HG03432 (cell line): ENCODE measurements at regions not wholly inside any gene's neighbourhood (a gene's known extent, or its start where the extent isn't known, plus 50 kb on each side); places are given as distances from the start of the nearest gene placed in this dataset.
A peak's percentile ranks its signal among the peaks of the same experiment; 100 is the strongest.

Experiments
- ATAC-seq: cut with Tn5 transposase; IDR thresholded peaks from one replicate; pipeline ENCODE4 v1.9.1; 2021; ENCODE audit warnings: mild to moderate bottlenecking, moderate library complexity; ENCODE audit not compliant: unreplicated experiment

DNA sequence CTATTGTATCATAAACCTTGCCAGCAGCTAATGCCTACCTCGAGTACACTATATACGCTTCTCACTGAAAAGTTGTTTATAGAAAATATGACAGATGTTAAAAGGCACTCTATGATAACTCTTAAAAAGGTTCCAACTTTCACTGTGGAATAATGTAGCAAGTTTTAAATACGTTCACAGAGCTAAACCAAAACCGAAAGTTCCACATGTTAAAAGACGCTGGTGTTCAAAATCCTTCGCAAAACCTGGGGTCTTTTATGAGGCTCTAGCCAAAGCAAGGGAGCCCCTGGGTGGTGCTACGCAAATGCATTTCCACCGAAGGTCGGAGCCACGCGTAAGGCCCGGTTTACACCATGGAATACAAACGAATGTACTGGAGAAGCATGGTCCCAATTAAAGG lies 103.7 kb upstream of the TENM3 start:
- ATAC-seq, result no peak

DNA sequence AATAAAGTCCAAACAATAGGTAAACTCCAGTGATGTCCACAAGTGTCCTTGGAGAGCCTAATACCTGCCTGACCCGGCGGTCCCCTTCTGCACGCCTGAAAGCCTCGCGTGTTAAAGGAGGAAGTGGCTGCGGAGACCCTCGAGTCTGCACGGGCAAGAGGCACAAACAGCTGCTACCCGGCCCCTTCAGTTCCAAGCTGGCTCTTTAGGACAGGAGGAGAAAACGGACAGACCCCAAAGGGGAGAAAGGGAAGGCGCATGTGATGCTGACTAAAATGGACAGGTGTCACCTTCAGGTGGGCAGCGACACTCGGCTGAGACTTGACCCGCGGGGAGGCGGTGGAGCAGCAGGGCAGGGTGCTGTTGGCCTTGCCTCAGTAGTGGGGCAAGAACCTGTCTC lies 102.7 kb upstream of the TENM3 start:
- ATAC-seq, result no peak

DNA sequence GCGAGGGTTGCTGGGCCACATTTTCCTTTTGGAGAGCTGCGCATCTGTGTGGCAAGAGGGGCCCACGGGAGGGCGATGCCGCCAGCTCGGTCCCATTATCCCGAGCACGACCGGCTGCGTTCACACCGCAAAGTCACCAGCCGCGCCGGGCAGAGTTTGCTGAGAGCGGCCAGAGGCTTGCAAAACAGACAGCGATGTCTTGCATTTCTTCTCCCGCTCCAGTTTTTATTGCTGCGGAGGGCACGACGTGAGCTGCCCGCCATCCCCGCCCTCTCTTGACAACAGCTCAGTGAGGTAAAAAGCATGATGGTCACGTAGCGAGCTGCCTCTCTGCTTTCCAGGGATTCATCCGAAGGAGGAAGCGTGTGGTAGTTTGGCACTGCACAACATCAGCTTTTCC lies 102.1 kb upstream of the TENM3 start:
- no peak for ATAC-seq

DNA sequence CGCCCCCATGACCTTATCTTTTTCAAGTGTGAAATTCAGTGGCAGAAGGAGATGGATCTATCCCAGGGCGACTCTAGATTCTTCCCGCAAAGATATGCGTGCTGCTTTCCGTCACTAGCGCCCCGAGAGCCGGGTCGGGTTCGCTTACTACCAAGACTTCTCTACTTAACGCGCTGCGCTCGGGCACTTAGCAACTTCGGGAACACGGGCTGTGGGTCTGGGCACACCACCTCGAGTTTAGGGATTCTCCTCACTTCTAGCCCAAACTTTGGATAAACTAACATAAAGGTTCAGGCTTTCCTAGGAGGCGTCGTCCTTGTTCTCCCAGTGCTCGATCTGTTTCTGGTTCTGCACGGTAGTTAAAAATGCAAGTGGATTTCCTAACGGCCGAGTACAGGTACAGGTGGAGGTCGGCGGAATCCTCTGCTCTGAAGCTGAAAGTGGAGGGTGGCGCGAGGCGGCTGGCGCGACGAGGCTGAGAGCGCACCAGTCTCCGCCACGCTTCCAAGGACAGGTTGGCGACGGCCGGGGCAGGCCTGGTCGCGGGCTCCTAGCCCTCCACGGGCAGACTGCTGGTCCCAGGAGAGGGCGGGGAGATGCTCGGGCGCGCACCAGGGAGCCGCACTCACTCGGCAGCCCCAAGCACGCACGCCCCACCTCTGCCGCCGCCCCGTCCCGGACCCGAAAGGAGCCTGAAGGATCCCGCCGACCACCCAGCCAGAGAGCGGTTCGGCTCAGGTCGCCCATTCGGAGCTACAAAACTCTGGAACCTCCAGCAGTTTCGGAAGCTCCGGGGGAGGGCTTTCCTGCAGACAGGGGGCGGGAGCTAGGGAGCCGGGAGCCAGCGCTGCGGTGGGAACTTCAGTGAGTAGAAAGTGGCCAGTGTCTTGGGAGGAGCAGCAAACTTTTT lies 100.8 kb upstream of the TENM3 start:
- ATAC-seq, result no peak

DNA sequence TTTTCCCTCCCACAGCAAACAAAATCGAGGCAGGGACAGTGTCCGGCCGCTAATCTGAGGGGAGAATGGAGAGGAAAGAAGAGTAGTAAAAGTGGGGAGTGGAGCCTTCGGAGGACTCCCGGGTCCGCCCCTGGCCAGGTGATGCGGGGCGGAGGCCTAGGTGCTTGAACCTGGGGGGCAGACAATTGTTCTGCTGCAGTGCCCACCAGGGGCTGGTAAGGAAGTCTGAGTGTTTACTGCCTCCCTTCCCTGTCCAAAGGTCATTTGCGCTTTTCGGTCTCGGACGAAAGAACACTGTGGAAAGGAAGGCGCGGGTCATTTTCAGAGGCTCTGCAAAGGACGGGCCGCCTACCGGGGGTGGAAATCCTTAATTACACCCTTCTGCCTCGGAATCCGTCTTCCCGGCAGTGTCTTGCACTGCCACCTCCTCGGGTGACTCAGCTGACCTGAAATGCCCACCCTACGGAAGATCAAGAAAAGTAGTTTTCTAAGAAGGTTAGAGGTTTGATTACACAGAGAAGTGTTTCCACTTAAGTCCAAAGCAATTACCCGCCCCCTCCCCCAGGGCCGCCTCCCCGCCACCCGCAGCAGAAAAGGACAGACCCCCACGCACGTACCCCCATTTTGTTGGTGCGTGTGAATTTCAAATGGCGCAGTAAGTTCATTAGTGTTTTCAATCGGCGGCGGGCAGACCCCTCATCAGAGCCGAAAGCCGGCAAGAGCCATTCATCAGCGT lies 99.9 kb upstream of the TENM3 start:
- ATAC-seq, result no peak

DNA sequence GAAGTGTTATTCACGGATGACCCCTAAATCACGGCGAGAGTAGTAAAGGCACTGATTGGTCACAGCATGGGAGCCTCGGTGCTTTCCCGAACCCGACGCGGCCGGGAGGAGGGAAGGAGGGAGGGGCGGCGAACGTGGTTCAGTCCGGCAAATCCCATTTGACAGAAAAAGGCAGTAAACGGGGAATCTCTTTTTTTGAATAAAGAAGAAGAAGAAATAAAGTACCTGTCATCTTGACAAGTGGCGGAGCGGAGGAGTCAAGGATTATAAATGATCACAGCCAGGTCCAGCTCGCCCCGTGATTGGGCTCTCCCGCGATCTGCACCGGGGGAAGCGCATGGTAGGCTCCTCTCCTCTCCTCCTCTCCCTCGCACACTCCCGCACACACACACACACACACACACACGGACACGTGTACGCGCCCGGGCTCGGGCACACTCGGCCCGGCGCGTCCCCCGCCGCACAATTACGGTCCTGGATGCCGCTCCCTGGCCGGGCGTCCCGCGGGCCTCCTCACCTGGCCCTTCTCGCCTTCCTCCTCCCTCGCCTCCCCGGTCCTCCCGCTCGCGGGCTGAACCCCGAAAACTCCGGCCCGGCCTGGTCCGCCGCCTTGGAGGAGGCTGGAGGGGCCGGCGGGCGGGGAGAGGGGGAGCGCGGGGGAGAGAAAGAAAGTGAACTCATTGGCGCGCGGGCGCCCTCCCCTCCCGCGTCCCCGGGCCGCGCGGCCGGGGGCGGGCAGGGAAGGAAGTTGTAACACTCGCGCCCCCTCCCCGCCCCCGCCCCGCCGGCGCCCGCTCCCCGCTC lies 99.2 kb upstream of the TENM3 start:
- ATAC-seq, result peak; percentile 38

DNA sequence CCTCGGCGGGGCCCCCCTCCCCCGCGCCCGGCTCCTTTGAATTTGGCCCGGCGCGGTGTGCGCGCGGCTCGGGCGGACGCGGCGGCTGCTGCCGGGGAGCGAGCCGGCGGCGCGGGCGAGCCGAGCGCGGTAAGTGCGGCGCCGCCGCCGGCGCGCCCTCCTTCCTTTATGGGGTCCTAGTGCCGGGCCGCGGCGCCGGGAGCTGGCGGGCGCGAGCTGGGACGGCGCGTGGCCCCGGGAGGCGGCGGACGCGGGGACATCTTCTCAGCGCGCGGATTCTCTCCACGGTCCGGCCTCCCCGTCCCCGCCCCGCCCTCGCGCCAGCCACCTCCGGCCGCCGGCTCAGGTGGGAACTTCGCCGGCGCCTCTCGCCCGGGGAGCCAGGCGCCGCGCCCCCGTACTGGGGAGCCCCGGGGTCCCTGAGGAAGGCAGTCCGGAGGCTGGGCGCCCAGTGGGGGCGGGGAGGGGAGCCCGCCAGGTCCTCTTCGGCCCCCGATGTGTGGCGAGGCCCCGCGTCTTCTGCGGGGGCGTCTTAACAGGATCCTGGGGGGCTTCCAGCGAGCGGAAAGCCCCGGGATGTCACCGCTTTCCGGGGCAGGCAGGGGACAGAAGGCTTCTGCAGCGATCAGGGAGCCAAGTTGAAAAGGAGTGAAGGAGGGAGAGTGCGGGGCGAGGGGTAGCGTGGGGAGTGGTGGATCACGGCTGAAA lies 98.4 kb upstream of the TENM3 start:
- peak; percentile 51 for ATAC-seq

DNA sequence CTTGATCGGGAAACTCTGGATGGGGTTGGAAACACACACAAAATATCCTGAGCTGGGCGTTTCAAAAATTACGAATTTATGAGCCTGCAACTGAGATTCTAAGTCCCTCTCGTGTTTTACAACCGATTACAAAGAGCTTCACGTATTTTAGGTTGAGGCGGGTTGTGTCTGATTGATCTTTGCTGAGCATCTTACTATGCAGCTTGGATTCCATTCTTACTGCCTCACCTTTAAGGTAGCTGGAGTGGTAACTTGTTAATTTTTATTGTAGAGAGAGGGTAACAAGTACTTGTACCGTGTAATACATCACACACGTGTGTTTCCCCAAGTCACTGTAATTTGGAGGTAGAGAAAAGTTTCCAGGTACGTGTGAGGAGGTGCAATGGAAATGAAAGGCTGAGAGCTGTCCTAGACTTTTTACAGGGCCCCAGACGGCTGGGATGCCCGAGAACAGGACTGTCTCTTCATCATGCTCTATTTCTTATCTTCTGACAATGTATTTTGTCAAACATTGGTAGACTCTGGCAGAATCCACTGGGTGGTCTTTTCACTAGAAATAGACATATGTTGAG lies 97.8 kb upstream of the TENM3 start:
- no peak for ATAC-seq

DNA sequence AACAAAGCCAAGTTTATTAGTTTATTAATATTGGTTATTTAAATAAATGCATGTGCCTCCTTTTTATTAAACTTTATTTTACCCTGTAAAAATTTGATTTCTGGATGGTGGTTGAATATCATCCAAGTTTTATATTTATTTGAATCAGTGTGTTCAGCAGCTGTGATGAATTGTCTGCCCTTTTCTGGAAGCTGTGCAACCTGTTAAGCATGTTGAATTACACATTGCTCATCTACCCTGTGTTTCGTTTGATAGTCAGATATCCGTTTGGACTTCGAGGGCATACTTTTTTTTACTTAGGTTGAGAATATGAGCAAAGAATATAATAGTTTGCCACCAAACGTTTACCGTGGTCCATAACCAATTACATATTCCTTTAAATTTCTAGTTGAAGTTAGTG lies 95.8 kb upstream of the TENM3 start:
- no peak for ATAC-seq

DNA sequence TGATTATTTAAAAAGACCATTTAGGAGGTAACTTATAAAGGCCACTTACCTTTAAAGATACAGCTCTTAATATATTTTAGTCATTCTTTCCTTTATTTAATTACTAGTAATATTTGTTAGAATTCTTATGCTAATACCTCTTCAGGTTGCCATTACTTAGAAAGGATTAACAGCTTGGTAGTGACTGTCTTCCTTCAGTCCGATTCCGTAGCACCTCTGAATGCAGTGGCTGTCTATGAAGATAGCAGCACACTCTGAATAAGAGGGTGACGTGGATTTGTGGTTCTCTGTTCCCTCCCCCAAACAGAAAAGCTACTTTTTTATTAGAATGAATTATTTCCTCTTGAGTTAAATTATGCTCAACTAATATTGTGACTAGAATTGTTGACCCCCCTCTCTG lies 92.6 kb upstream of the TENM3 start:
- ATAC-seq, result no peak

DNA sequence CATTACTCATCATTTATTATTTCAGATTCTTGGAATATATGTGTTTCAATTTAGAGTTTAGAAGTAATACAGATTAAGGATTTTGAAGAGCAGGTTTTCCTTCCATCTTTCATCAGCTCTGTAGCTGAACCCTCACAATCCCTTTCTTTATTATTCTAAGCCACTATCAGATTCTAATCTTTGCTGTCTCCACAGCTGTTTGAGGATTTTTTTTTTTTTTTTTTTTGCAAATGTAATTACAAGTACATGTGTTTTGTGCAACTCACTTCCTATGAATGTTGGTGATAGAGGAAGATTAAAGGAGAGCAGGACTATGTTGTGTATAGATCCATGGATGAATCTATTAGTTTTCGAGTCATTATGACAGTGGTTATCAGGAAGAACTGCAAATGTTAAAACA lies 87.4 kb upstream of the TENM3 start:
- ATAC-seq, result no peak

DNA sequence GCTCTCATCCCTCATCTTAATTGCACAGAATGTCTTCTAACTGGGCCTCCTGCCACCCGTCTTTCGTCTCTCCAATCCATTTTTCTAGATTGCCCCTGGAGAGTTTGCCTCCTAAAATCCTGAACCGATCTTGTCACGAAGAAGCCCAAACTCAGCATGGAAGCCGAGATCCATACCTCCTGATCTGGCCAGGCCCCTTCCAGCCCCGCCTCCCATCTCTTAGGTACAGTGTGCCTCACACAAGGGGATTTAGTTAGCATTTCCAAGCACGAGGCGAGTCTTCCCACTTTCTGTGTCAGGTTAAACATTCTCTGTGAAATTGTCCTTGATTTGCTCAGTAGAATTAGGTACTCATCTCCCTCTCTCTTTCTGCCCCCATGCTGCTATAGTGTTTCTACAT lies 80.0 kb upstream of the TENM3 start:
- no peak for ATAC-seq

DNA sequence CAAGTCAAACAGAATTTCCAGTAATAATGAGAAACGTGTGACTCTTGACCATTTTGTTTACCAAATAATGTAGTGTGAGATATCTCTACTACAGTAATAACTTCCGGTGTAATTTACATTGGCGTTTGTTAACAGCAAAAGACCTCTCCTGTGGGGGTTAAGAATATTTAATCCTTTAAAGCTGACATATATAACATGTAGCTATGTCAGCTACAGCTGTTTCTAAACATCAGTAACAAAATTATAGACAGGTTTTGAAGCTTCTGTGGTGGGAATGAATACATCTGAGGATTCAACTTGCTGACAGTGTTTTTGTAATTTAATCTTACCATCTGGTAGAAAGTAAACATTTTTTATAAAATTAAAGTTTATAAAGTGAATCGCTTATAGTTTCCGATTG lies 73.6 kb upstream of the TENM3 start:
- no peak for ATAC-seq

DNA sequence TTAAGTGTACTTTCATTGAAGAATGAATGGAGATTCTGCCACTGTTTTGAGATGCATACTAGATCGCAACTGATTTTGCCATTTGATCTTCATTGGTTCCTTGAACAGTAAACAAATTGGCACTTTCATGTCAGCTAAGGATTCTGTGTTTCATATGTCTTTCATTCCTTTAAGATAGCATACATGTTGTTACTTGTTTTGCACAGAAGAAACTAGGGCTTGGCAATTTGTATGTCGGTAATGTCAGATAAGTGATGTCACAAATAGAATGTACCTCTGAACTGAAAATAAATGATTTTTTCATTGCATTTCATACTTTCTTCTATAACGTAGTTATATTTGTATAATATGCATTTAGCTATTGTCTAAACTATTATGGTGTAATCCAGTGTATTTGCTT lies 73.2 kb upstream of the TENM3 start:
- ATAC-seq, result no peak

DNA sequence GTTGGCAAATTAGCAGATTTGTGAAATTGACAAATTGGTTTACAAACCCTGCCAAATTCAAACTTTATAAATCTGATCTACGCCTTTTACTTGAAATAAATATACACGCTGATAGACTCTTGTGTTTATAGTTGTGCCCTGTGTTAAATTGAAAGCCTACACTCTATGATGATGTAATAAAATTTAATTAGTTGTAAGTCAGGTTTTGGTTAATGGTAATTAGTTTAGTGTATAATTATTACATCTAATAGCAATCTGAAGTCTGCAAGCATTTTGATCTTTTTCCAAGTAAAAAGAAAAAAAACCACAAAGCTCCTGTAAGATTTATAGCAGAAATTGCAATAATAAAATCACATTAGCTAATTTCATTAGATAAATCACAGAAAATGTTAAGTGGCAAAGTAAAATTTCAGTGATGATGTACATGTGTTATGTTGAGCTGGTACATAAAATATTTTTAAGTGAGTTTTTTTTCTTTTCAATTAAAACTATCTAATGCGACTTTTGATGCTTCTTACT lies 72.7 kb upstream of the TENM3 start:
- no peak for ATAC-seq

DNA sequence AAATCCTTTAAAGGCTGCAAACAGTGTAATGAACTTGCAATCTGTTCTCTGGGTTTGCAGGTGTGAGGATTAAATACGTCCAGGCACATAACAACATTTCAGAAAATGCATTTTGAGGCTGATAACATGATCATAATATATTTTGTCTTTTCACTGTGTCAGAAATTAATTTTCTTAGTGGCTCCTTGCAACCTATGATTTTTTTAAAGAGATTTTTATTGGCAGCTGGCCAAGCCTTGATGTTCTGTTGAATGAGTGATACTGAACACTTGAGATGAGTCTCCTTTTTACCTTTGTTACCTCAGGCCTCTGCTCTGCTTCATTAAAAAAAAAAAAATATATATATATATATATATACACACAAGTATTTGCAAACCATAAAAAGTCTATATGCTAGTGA lies 68.2 kb upstream of the TENM3 start:
- no peak for ATAC-seq

DNA sequence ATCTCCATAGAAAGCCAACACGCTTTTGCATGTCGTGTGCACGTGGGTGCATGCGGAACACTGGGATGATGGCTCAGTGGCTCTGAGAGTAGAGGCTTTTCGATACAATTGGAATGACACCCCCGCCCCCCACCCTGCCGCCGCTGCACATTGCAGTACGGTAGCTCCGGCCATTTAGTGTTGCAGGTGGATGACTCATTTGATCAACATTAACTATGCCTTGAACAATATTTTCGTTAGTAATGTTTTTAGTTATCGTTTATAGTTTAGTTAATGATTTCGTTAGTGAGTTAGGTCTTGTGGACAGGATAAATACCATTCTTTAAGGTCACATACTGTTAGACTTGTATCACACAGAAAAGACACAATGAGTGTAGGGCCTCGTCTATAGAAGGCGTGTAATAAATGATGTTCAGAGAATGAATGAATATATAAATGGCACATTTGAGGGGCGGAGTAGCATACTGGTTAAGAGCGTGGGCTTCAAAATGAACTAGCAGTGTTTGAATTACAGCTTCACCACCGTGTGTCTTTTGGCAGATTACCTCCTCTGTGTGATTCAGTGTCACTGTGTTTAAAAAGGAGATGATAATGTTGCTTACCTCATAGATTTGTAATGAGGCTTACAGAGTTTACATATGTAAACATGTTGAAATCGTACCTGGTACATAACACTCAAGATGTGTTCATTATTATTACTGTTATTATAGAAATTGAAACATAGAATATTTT lies 67.2 kb upstream of the TENM3 start:
- ATAC-seq, result no peak

DNA sequence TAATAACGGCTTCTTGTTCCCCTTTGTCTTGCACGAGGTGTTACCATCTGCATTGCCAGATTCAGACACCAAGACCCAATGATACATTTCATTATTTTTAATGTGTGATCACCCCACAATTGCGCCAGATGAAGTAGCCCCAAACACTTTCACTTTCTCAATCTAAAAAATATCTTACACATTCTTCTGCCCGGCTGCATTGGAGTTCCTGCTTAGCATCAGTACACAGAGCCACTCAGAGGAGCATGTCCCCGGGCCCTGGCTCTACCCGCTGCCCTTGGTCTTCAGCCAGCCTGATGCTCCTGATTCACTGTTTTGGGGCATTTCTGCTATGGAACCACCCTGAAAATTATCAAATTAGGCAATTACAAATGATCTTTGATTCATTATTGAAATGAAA lies 66.0 kb upstream of the TENM3 start:
- ATAC-seq, result no peak

DNA sequence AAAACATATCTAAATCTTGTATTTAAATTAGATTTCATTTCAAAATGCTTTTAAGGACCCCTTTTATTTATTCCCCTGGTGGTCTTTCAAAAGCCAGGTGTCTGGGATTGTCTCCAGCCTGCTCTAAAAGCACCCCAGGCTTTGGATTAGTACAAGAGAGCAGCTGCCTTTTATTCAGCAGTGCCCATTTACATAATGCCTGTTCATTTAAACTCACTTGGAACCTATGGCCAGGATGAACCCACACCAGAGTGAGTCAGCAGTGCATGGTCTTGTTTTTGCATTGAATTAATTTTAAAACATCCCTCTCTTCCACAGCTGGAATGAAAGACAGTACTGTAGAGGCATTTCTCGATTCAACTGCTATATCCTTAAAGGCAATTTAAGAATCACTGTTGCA lies 64.1 kb upstream of the TENM3 start:
- ATAC-seq, result no peak

DNA sequence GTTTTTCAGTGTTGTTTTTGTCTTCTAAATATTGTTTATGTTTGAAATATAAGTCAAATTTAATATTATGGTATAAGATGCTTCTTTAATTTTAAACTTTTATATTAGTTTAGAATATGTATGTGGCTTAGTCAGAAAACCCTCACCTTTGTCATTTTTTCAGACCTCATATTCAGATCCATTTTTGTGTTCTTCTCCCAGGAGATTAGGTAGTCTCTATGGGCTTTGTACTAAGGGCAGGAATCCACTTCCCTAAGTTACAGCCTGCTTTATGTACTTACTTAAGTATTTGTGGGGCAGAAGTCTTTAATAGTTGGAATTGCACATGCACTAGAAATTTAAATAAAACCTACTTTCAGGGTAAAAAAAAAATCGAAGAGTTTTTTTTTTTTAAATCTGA lies 63.5 kb upstream of the TENM3 start:
- no peak for ATAC-seq
